Epithelial cell of esophagus (primary cell): ENCODE measurements at regions not wholly inside any gene's neighbourhood (a gene's known extent, or its start where the extent isn't known, plus 50 kb on each side); places are given as distances from the start of the nearest gene placed in this dataset.
"Not testable (repeated sequence)": the region's sequence is repeated elsewhere in the genome, so short reads cannot be mapped to it uniquely, and the experiment has no call there.

Experiments
- DNase-seq: peaks from one replicate; pipeline ENCODE4 v3.0.0; 2010; ENCODE audit warnings: low read depth
- H3K4me3 ChIP-seq: 2 replicates; pipeline ENCODE4 v1.5.1; 2011; ENCODE audit warnings: mild to moderate bottlenecking, low read length, control low read depth
- CTCF ChIP-seq: IDR thresholded peaks from 2 replicates; pipeline ENCODE4 v1.5.1; 2011; ENCODE audit warnings: low read depth, mild to moderate bottlenecking, low read length, control low read depth, inconsistent platforms; ENCODE audit not compliant: insufficient read depth; ENCODE audit errors: missing control alignments

GRCh38 chr5:145443366-145443765 lies 391.8 kb downstream of the PRELID2 start:
- no peak overlapping the region for H3K4me3 ChIP-seq
- DNase-seq, result no peak
- TF ChIP-seq CTCF, result no peak

DNA sequence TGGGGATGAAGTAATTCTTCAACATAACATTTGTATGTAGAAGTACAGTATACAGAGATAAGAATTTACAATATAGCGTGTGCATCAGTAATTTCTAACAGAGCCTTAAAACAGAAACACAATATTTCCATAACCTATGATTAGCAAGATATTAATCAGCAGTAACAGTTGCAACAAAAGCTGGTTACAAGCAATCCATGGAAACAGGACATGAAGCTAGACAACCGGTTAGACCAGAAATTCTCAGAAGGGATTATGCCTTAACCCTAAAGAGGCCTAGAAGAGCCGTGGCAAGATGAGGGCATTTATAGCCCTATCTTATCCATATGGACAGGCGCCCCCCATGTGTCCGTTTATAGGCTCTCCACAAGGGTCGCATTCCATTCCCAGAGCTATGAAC lies 392.5 kb downstream of the PRELID2 start:
- DNase-seq, result peak; percentile 32
- H3K4me3 ChIP-seq, result not testable (repeated sequence)

GRCh38 chr5:145441228-145441627 lies 393.9 kb downstream of the PRELID2 start:
- DNase-seq, result no peak
- TF ChIP-seq CTCF, result no peak

DNA sequence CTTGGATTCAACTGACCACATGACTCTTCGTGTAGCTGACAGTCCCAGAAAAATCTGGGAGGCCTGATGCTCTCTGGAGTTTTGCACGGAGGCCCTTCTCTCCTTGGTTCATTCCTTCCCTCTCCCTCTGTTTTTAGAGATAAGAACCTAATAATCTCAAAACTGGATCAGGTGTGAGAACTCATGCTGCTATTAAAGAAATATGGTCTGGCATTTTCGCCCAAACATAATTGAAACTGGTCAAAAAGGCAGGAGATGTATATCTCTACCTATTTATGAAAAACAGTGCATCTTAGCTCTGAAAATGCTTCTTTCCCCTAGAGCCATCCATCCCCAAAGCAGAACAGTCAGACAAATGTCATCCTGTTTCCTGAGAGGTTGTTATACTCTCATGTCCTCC lies 397.5 kb downstream of the PRELID2 start:
- no peak for TF ChIP-seq CTCF
- no peak overlapping the region for H3K4me3 ChIP-seq
- no peak for DNase-seq

More at GRCh38 chr5:145441228-145441627, 393.9 kb downstream of the PRELID2 start:
- H3K4me3 ChIP-seq, result no peak overlapping the region

- H3K4me3 ChIP-seq, result no peak overlapping the region
- no peak for DNase-seq
- TF ChIP-seq CTCF, result no peak
Measured at GRCh38 chr5:145433077-145433476, 402.1 kb downstream of the PRELID2 start.

- DNase-seq, result no peak
- H3K4me3 ChIP-seq, result no peak overlapping the region
- TF ChIP-seq CTCF, result no peak
Measured at GRCh38 chr5:145429170-145429569, 406.0 kb downstream of the PRELID2 start.

DNA sequence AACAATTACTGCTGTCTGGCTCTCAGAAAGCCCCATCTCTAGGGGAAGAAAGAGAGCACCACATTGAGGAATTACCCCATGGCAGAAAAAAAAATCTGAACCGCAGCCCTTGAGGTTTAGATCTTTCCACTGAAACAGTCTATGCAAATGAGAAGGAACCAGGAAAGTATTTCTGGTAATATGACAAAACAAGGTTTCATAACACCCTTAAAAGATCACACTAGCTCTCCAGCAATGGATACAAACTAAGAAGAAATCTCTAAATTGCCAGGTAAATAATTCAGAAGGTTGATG lies 427.1 kb downstream of the PRELID2 start:
- no peak for DNase-seq
- no peak for TF ChIP-seq CTCF
- H3K4me3 ChIP-seq, result no peak overlapping the region

- no peak for TF ChIP-seq CTCF
- H3K4me3 ChIP-seq, result no peak overlapping the region
- no peak for DNase-seq
Measured at GRCh38 chr5:145407300-145408047, 427.7 kb downstream of the PRELID2 start.
